Gastrocnemius medialis (tissue), 4 donors: ENCODE measurements at regions not wholly inside any gene's neighbourhood (a gene's known extent, or its start where the extent isn't known, plus 50 kb on each side); places are given as distances from the start of the nearest gene placed in this dataset.

ENCODE experiments used
- ATAC-seq, 2 donors: fragments of 150-250 bp; one replicate each; pipeline ENCODE4 v1.9.1; 2016
- DNase-seq, 2 donors: peaks; one replicate each; pipeline ENCODE4 v3.0.0-alpha.2; 2019
- H3K27ac ChIP-seq, 4 donors: fragments of 200-600 bp; sonication (generic); 1 replicate in 1 of 4; 2 replicates in 3 of 4; pipeline ENCODE4 v1.5.1; 2016 to 2018; ENCODE audit warnings: mild to moderate bottlenecking in 2 of 4, moderate library complexity in 1 of 4
- H3K27me3 ChIP-seq, 3 donors: fragments of 200-600 bp; sonication (generic) in 2 of 3; 1 replicate in 1 of 3; 2 replicates in 2 of 3; pipeline versions ENCODE4 v1.5.1 to v1.6.0; 2016 to 2019; ENCODE audit warnings: mild to moderate bottlenecking in 1 of 3, moderate library complexity in 1 of 3
- H3K36me3 ChIP-seq, 2 donors: fragments of 200-600 bp; sonication (generic) in 1 of 2; one replicate each; pipeline ENCODE4 v1.5.1; 2017 to 2018
- H3K4me1 ChIP-seq, 2 donors: fragments of 200-600 bp; sonication (generic) in 1 of 2; one replicate each; pipeline ENCODE4 v1.5.1; 2016 to 2017; ENCODE audit warnings: mild to moderate bottlenecking in 2 of 2
- H3K4me3 ChIP-seq, 4 donors: fragments of 200-600 bp; sonication (generic) in 3 of 4; 1 replicate in 1 of 4; 2 replicates in 3 of 4; pipeline ENCODE4 v1.5.1; 2016 to 2019; ENCODE audit warnings: mild to moderate bottlenecking in 2 of 4
- H3K9me3 ChIP-seq, 3 donors: fragments of 200-600 bp; sonication (generic) in 2 of 3; 1 replicate in 1 of 3; 2 replicates in 2 of 3; pipeline ENCODE4 v1.5.1; 2016 to 2019
- CTCF ChIP-seq, 5 experiments: fragments of 450-650 bp in 3 of 5; fragments of 200-600 bp in 2 of 5; sonication (generic) in 2 of 5; IDR thresholded peaks in 4 of 5; conservative IDR thresholded peaks in 1 of 5; 1 replicate in 4 of 5; 2 replicates in 1 of 5; pipeline ENCODE4 v1.5.1; 2016 to 2019; ENCODE audit warnings: antibody characterized with exemption in 5 of 5, mild to moderate bottlenecking in 3 of 5, moderate library complexity in 3 of 5
- POLR2A ChIP-seq, 2 donors: fragments of 450-650 bp; IDR thresholded peaks; one replicate each; pipeline ENCODE4 v1.6.1; 2017; ENCODE audit warnings: antibody characterized with exemption in 2 of 2, mild to moderate bottlenecking in 2 of 2, moderate library complexity in 2 of 2
- in situ Hi-C, 4 donors: fragments of 200-750 bp; cut with MboI; loops; one replicate each; pipeline versions ENCODE4 v1.15.0 to v1.8.0; 2017; ENCODE audit warnings: low sequenced_read_pairs in 4 of 4
- intact Hi-C: fragments of 100-400 bp; cut with DNase I; formaldehyde crosslinking; loops from one replicate; pipeline ENCODE4 v1.15.1; 2023; ENCODE audit warnings: low total_unique reads

GRCh38 chr13:107572156-107572555 is 643.2 kb downstream of the LIG4 start:
- in situ Hi-C loops, result no loop called here
- no peak overlapping the region for H3K27ac ChIP-seq
- no peak for TF ChIP-seq CTCF (IDR thresholded peaks at IDR 0.05 in 4 of 5, conservative IDR thresholded peaks at IDR 0.05 in 1 of 5)
- TF ChIP-seq POLR2A (IDR thresholded peaks at IDR 0.05), result no peak
- no peak overlapping the region for H3K4me3 ChIP-seq
- no peaks in the 10 kb centered on the region for H3K27me3 ChIP-seq
- no peaks in the 10 kb centered on the region for H3K9me3 ChIP-seq
- H3K4me1 ChIP-seq, result no peaks in the 10 kb centered on the region
- no peaks in the 10 kb centered on the region for H3K36me3 ChIP-seq
- DNase-seq (no peak), ATAC-seq (no peak)
- intact Hi-C loops, result no loop called here

GRCh38 chr13:107568181-107568580 is 647.2 kb downstream of the LIG4 start:
- Histone ChIP-seq H3K4me1 (no peaks in the 10 kb centered on the region), H3K27me3 (no peaks in the 10 kb centered on the region), H3K27ac (no peak overlapping the region), H3K9me3 (no peaks in the 10 kb centered on the region), H3K4me3 (no peak overlapping the region), H3K36me3 (no peaks in the 10 kb centered on the region)
- no peak for TF ChIP-seq CTCF (IDR thresholded peaks at IDR 0.05 in 4 of 5, conservative IDR thresholded peaks at IDR 0.05 in 1 of 5)
- TF ChIP-seq POLR2A (IDR thresholded peaks at IDR 0.05), result no peak
- ATAC-seq (no peak), DNase-seq (no peak)
- intact Hi-C loops (no loop called here), in situ Hi-C loops (no loop called here)

GRCh38 chr13:107563099-107563925 is 652.0 kb downstream of the LIG4 start:
- DNase-seq (no peak), ATAC-seq (no peak)
- no peaks in the 10 kb centered on the region for H3K36me3 ChIP-seq
- no peaks in the 10 kb centered on the region for H3K9me3 ChIP-seq
- no peaks in the 10 kb centered on the region for H3K4me1 ChIP-seq
- TF ChIP-seq POLR2A (IDR thresholded peaks at IDR 0.05) (no peak), CTCF (IDR thresholded peaks at IDR 0.05 in 4 of 5, conservative IDR thresholded peaks at IDR 0.05 in 1 of 5) (no peak)
- H3K27me3 ChIP-seq, result no peaks in the 10 kb centered on the region
- no peak overlapping the region for H3K4me3 ChIP-seq
- in situ Hi-C loops (no loop called here), intact Hi-C loops (no loop called here)
- H3K27ac ChIP-seq, result no peak overlapping the region

GRCh38 chr13:107562203-107562602 is 653.1 kb downstream of the LIG4 start:
- Histone ChIP-seq H3K27ac (no peak overlapping the region), H3K4me1 (no peaks in the 10 kb centered on the region), H3K9me3 (no peaks in the 10 kb centered on the region), H3K36me3 (no peaks in the 10 kb centered on the region), H3K4me3 (no peak overlapping the region), H3K27me3 (no peaks in the 10 kb centered on the region)
- in situ Hi-C loops (no loop called here), intact Hi-C loops (no loop called here)
- TF ChIP-seq POLR2A (IDR thresholded peaks at IDR 0.05) (no peak), CTCF (IDR thresholded peaks at IDR 0.05 in 4 of 5, conservative IDR thresholded peaks at IDR 0.05 in 1 of 5) (no peak)
- DNase-seq (no peak), ATAC-seq (no peak)

GRCh38 chr13:107554460-107554859 is 660.9 kb downstream of the LIG4 start:
- ATAC-seq, result no peak
- DNase-seq, result no peak
- no peak overlapping the region for H3K4me3 ChIP-seq
- in situ Hi-C loops (no loop called here), intact Hi-C loops (no loop called here)
- no peaks in the 10 kb centered on the region for H3K4me1 ChIP-seq
- no peaks in the 10 kb centered on the region for H3K27me3 ChIP-seq
- H3K36me3 ChIP-seq, result no peaks in the 10 kb centered on the region
- TF ChIP-seq CTCF (IDR thresholded peaks at IDR 0.05 in 4 of 5, conservative IDR thresholded peaks at IDR 0.05 in 1 of 5), result no peak
- no peak for TF ChIP-seq POLR2A (IDR thresholded peaks at IDR 0.05)
- no peak overlapping the region for H3K27ac ChIP-seq
- no peaks in the 10 kb centered on the region for H3K9me3 ChIP-seq
